ENCODE measurements at regions not wholly inside any gene's neighbourhood (a gene's known extent, or its start where the extent isn't known, plus 50 kb on each side); places are given as distances from the start of the nearest gene placed in this dataset.

DNA sequence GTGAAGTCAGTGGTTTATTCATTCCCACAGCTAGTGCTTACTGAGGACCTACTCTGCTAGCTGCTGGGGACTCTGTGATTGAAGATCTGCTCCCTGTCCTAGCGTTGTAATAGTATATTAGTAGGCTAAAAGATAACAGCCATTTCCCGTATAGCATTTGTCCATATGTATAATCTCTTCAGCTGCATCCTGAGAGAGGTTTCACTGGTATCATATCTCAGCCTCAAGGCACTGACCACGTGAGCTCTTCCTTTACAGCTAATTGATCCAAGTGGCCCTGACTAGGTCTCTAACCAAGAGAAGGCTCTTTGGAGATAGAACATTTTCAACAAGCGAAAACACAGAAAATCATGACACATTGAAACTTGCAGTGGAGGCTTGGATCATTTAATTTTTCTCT, 110.2 kb downstream of the APIP start:
- TF ChIP-seq, protein P1, sequence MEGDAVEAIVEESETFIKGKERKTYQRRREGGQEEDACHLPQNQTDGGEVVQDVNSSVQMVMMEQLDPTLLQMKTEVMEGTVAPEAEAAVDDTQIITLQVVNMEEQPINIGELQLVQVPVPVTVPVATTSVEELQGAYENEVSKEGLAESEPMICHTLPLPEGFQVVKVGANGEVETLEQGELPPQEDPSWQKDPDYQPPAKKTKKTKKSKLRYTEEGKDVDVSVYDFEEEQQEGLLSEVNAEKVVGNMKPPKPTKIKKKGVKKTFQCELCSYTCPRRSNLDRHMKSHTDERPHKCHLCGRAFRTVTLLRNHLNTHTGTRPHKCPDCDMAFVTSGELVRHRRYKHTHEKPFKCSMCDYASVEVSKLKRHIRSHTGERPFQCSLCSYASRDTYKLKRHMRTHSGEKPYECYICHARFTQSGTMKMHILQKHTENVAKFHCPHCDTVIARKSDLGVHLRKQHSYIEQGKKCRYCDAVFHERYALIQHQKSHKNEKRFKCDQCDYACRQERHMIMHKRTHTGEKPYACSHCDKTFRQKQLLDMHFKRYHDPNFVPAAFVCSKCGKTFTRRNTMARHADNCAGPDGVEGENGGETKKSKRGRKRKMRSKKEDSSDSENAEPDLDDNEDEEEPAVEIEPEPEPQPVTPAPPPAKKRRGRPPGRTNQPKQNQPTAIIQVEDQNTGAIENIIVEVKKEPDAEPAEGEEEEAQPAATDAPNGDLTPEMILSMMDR (IDR thresholded peaks at IDR 0.05), result no peak
- TF ChIP-seq POLR2A (IDR thresholded peaks at IDR 0.05), result no peak
